Liver (tissue), 8 donors: ENCODE measurements at regions not wholly inside any gene's neighbourhood (a gene's known extent, or its start where the extent isn't known, plus 50 kb on each side); places are given as distances from the start of the nearest gene placed in this dataset.

ENCODE experiments used
- DNase-seq: peaks from one replicate; pipeline ENCODE4 v3.0.0-alpha.2; 2017; ENCODE audit warnings: low spot score
- H3K27ac ChIP-seq, 2 donors: one replicate each; pipeline ENCODE4 v1.7.0; 2013; ENCODE audit warnings: inconsistent platforms in 2 of 2, low read length in 2 of 2, control low read depth in 1 of 2, low read depth in 1 of 2, mild to moderate bottlenecking in 1 of 2
- H3K27me3 ChIP-seq, 4 donors: one replicate each; pipeline versions ENCODE4 v1.6.1 to v1.7.0; 2013; ENCODE audit warnings: low read length in 3 of 4, inconsistent platforms in 1 of 4, mild to moderate bottlenecking in 1 of 4, moderate library complexity in 1 of 4; ENCODE audit not compliant: control insufficient read depth in 4 of 4, insufficient read depth in 4 of 4
- H3K36me3 ChIP-seq, 4 donors: one replicate each; pipeline versions ENCODE4 v1.6.1 to v1.7.0; 2013; ENCODE audit warnings: low read length in 3 of 4, mild to moderate bottlenecking in 3 of 4, low read depth in 1 of 4, moderate library complexity in 1 of 4; ENCODE audit not compliant: control insufficient read depth in 4 of 4, insufficient read depth in 3 of 4
- H3K4me1 ChIP-seq, 4 donors: one replicate each; pipeline versions ENCODE4 v1.6.1 to v1.7.0; 2013; ENCODE audit warnings: low read length in 3 of 4, mild to moderate bottlenecking in 3 of 4, moderate library complexity in 1 of 4; ENCODE audit not compliant: control insufficient read depth in 4 of 4, insufficient read depth in 4 of 4
- H3K4me3 ChIP-seq, 3 donors: one replicate each; pipeline versions ENCODE4 v1.6.1 to v1.7.0; 2013; ENCODE audit warnings: low read length in 3 of 3, control low read depth in 1 of 3, low read depth in 1 of 3, mild to moderate bottlenecking in 1 of 3
- H3K9ac ChIP-seq, 2 donors: one replicate each; pipeline ENCODE4 v1.7.0; 2013; ENCODE audit warnings: low read length in 2 of 2, mild to moderate bottlenecking in 2 of 2, moderate library complexity in 2 of 2, control low read depth in 1 of 2, low read depth in 1 of 2
- H3K9me3 ChIP-seq, 4 donors: one replicate each; pipeline versions ENCODE4 v1.6.1 to v1.7.0; 2013; ENCODE audit warnings: low read length in 3 of 4; ENCODE audit not compliant: control insufficient read depth in 4 of 4
- ATF3 ChIP-seq: IDR thresholded peaks from 2 replicates; pipeline ENCODE4 v1.6.1; 2016; ENCODE audit warnings: antibody characterized with exemption
- CTCF ChIP-seq: fragments of 150-350 bp; IDR thresholded peaks from 2 replicates; pipeline ENCODE4 v1.5.1; 2017; ENCODE audit warnings: improper control_type of control experiment, low read depth, low read length; ENCODE audit not compliant: missing input control
- EGR1 ChIP-seq, 2 donors: IDR thresholded peaks; 2 replicates each; pipeline ENCODE4 v1.6.1; 2016 to 2018; ENCODE audit warnings: antibody characterized with exemption in 2 of 2, low read depth in 2 of 2
- FOXA1 ChIP-seq: IDR thresholded peaks from 2 replicates; pipeline ENCODE4 v1.6.1; 2016; ENCODE audit warnings: antibody characterized with exemption
- FOXA2 ChIP-seq: IDR thresholded peaks from 2 replicates; pipeline ENCODE4 v1.6.1; 2016; ENCODE audit warnings: antibody characterized with exemption
- GABPA ChIP-seq, 2 donors: IDR thresholded peaks in 1 of 2; conservative IDR thresholded peaks in 1 of 2; 2 replicates each; pipeline ENCODE4 v1.6.1; 2016; ENCODE audit warnings: antibody characterized with exemption in 2 of 2, mild to moderate bottlenecking in 1 of 2, moderate library complexity in 1 of 2
- HNF4A ChIP-seq, 2 donors: conservative IDR thresholded peaks; 2 replicates each; pipeline ENCODE4 v1.6.1; 2016; ENCODE audit warnings: antibody characterized with exemption in 2 of 2, mild to moderate bottlenecking in 2 of 2
- HNF4G ChIP-seq: IDR thresholded peaks from 2 replicates; pipeline ENCODE4 v1.6.1; 2016; ENCODE audit warnings: antibody characterized with exemption
- JUND ChIP-seq, 2 donors: IDR thresholded peaks; 2 replicates each; pipeline ENCODE4 v1.6.1; 2016; ENCODE audit warnings: antibody characterized with exemption in 2 of 2
- MAX ChIP-seq: IDR thresholded peaks from 2 replicates; pipeline ENCODE4 v1.6.1; 2016; ENCODE audit warnings: antibody characterized with exemption
- NR2F2 ChIP-seq: IDR thresholded peaks from 2 replicates; pipeline ENCODE4 v1.6.1; 2016; ENCODE audit warnings: antibody characterized with exemption
- RAD21 ChIP-seq, 2 donors: IDR thresholded peaks; 2 replicates each; pipeline ENCODE4 v1.6.1; 2016; ENCODE audit warnings: antibody characterized with exemption in 2 of 2, mild to moderate bottlenecking in 2 of 2
- REST ChIP-seq: IDR thresholded peaks from 2 replicates; pipeline ENCODE4 v1.6.1; 2016; ENCODE audit warnings: antibody characterized with exemption, mild to moderate bottlenecking
- RXRA ChIP-seq, 2 donors: IDR thresholded peaks; 2 replicates each; pipeline ENCODE4 v1.6.1; 2017 to 2018; ENCODE audit warnings: antibody characterized with exemption in 2 of 2, mild to moderate bottlenecking in 1 of 2
- SP1 ChIP-seq: IDR thresholded peaks from 2 replicates; pipeline ENCODE4 v1.6.1; 2018; ENCODE audit warnings: antibody characterized with exemption, mild to moderate bottlenecking
- TAF1 ChIP-seq: conservative IDR thresholded peaks from 2 replicates; pipeline ENCODE4 v1.6.1; 2016; ENCODE audit warnings: antibody characterized with exemption, mild to moderate bottlenecking
- YY1 ChIP-seq: IDR thresholded peaks from 2 replicates; pipeline ENCODE4 v1.6.1; 2016; ENCODE audit warnings: antibody characterized with exemption, mild to moderate bottlenecking
- ZBTB33 ChIP-seq: IDR thresholded peaks from 2 replicates; pipeline ENCODE4 v1.6.1; 2016; ENCODE audit warnings: antibody characterized with exemption
- WGBS: extraction: QIAGEN DNeasy Blood & Tissue Kit; methylation state at CpG from one replicate; pipeline ENCODE4 v1.1.7; 2013; 5-methylcytosine and 5-hydroxymethylcytosine counted together
- donor health status: healthy.
- donor health status: healthy.
- donor health status: healthy.
- donor health status: healthy.
- donor health status: healthy.

GRCh38 chr20:50394569-50394968 is 115.6 kb upstream of the PTPN1 start:
- Histone ChIP-seq H3K27ac (peak overlapping the region; percentile 85 to 94), H3K9me3 (no peaks in the 10 kb centered on the region), H3K9ac (peak overlapping the region in 1 of 2 donors; percentile 68), H3K36me3 (no peaks in the 10 kb centered on the region), H3K4me1 (peaks cover 23 to 73% (median 51%) of the 10 kb centered on the region in 4 donors), H3K4me3 (no peak overlapping the region), H3K27me3 (no peaks in the 10 kb centered on the region)
- TF ChIP-seq EGR1 (IDR thresholded peaks at IDR 0.05; ENCODE audit: low read depth in 2 of 2) (no peak), CTCF (no peak), RXRA (IDR thresholded peaks at IDR 0.05) (no peak), HNF4G (no peak), RAD21 (IDR thresholded peaks at IDR 0.05) (no peak), ZBTB33 (no peak), TAF1 (no peak), FOXA1 (no peak), JUND (IDR thresholded peaks at IDR 0.05) (no peak), NR2F2 (no peak), HNF4A (conservative IDR thresholded peaks at IDR 0.05) (no peak), REST (no peak), GABPA (IDR thresholded peaks at IDR 0.05 in 1 of 2, conservative IDR thresholded peaks at IDR 0.05 in 1 of 2) (no peak), SP1 (no peak), MAX (no peak), ATF3 (no peak), FOXA2 (no peak), YY1 (no peak)
- DNase-seq, result no peak
- WGBS, result 78% methylated on average over 11 of the region's 11 CpGs
